AG04449 (cell line): ENCODE measurements at regions not wholly inside any gene's neighbourhood (a gene's known extent, or its start where the extent isn't known, plus 50 kb on each side); places are given as distances from the start of the nearest gene placed in this dataset.

Experiments used
- CTCF ChIA-PET: fragments of 350-600 bp; formaldehyde crosslinking; extraction: SDS; loops from one replicate; lab custom pipeline; 2021; ENCODE audit warnings: antibody characterized with exemption; lab: Yijun Ruan, JAX
- POLR2A ChIA-PET: fragments of 400-600, 350-600 bp; formaldehyde crosslinking; extraction: SDS; loops from one replicate; lab custom pipeline; 2020; ENCODE audit warnings: antibody characterized with exemption, inconsistent platforms; lab: Yijun Ruan, JAX
- DNase-seq: peaks from one replicate; pipeline ENCODE4 v3.0.0-alpha.2; 2010; ENCODE audit warnings: low read depth, low spot score
- H3K4me3 ChIP-seq: 2 replicates; pipeline ENCODE4 v1.5.1; 2011; ENCODE audit warnings: low read depth, mild to moderate bottlenecking, control low read depth, low read length
- TF ChIP-seq, protein P1 (sequence below): IDR thresholded peaks from one replicate; pipeline ENCODE4 v1.5.1; 2011; ENCODE audit warnings: mild to moderate bottlenecking, moderate library complexity, low read length, control low read depth, inconsistent platforms; ENCODE audit not compliant: insufficient read depth; ENCODE audit errors: missing control alignments

DNA sequence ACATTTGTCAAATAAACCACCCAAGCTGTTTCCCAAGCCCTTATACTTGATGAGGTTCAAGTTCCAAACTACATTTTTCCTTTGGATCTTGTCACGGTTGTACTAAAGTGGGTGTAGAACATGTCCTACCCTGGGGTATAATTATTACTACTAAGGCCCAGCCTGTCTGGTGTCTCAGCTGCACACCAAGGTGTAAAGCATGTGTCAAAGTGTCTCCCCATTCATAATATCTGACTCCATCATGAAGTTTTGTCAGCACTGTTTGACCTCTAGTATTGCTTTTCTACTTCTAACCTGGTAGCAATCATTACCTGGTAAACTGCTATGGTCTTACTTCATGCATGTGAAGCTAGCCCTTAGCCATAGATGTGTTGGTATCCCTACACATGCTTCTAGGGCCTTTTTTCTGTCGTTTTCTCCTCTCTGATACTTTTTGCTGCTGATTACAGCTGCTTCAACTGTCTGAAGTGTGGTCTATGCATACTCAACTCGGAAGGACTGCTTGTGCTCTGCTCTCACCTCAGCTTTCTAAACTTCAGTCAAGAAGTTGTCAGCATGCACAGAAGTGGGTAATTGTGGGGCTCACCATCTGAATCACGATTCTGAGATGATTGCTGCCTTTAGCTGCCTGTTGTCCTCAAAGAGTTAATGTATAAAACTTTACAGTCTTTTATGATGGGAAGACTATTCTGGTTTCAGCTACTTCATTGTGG is 445.7 kb upstream of the TRIB2 start:
- no peak for DNase-seq
- no peak overlapping the region for H3K4me3 ChIP-seq
- POLR2A ChIA-PET: no interaction called here
- CTCF ChIA-PET: no interaction called here
- TF ChIP-seq, protein P1, sequence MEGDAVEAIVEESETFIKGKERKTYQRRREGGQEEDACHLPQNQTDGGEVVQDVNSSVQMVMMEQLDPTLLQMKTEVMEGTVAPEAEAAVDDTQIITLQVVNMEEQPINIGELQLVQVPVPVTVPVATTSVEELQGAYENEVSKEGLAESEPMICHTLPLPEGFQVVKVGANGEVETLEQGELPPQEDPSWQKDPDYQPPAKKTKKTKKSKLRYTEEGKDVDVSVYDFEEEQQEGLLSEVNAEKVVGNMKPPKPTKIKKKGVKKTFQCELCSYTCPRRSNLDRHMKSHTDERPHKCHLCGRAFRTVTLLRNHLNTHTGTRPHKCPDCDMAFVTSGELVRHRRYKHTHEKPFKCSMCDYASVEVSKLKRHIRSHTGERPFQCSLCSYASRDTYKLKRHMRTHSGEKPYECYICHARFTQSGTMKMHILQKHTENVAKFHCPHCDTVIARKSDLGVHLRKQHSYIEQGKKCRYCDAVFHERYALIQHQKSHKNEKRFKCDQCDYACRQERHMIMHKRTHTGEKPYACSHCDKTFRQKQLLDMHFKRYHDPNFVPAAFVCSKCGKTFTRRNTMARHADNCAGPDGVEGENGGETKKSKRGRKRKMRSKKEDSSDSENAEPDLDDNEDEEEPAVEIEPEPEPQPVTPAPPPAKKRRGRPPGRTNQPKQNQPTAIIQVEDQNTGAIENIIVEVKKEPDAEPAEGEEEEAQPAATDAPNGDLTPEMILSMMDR: no peak

DNA sequence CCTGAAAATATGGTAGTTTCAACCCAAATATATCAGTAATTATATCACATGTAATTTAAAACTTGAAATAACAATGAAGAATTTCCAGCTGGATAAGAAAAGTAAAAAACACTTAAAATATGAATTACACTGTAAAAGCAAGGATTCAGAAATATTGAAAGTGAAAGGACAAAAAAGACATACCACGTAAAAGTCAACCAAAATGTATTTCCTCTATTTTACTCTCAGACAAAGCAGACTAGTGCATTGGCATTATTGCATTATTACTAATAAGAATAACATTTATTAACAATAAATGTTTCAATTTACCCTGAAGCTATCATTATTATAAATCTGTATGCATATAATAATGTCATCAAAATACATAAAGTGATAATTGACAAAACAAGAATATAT is 445.1 kb upstream of the TRIB2 start:
- DNase-seq: no peak
- TF ChIP-seq, protein P1: no peak
- ChIA-PET POLR2A (no interaction called here), CTCF (no interaction called here)
- H3K4me3 ChIP-seq: no peak overlapping the region

DNA sequence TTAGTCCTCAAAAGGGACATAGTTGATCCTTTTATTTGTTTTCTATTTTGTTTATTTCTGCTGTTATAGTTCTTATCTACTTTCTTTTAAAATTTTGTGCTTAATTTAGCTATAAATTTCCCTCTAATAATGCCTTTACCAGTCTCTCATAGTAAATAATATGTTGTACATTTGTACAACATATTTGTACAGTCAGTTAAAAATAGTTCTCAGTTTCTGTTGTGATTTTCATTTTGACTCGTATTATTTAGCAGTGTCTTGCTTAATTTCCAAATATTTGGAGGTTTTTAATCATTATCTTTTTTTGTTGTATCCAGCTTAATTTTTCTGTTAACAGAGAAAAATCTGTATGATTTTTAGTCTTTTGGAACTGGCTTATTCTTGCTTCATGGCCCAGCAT is 443.6 kb upstream of the TRIB2 start:
- TF ChIP-seq, protein P1: no peak
- H3K4me3 ChIP-seq: no peak overlapping the region
- DNase-seq: no peak
- POLR2A ChIA-PET: no interaction called here
- CTCF ChIA-PET: no interaction called here

DNA sequence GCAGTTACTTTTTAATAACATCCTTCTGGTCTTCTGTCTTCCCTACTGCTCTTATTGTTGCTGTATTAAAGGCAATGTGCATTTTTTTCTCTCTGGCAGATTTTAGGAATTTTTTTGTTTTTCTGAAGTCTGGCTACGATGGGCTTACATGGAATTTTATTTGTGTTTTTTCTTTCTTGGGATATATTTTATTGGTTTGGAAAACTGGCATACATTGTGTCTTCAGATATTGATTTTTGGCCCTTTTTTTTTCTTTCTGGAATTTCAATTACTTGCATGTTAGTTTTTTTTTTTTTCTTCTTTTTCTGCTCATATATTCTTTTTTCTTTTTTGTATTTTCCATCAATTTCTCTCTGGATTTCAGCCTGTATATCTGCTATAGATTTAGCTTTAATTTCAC is 442.1 kb upstream of the TRIB2 start:
- CTCF ChIA-PET: no interaction called here
- TF ChIP-seq, protein P1: no peak

DNA sequence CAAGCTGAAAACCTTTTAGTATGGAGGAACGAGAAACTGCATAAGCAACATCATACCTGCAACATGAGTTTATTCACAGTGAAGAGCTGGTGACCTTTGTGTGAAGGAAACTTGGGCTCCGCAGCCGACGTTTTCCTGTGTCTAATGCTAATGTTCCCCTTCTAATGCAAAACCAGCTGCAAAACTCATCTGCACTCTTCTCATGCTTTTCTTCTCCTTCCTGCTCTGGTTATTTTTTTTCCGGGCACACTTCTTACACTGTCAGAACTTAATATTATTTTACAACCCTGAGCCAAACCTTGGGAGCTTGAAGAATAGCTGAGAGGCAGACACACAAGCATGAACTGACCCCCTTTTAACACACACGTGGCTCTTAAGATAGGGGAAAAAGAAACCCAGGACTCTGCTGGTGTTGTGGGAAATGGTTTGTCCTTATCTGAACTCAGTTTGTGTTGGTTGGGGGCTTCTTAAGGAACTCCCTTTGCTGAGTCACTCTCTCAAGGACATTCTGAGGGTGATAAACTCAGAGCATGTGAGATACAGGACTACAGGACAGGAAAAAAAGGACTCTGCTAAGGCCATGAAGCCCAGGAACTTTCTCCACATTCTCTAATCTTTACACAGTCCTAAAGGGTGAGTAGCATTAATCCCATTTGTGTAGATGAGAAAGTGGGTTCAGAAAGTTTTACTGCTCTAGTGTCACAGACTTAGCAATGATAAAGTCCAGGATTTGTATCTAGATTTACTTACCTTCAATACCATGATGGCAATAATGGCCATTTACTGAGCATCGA is 439.3 kb upstream of the TRIB2 start:
- TF ChIP-seq, protein P1: no peak
- ChIA-PET POLR2A (no interaction called here), CTCF (no interaction called here)
- no peak for DNase-seq
- H3K4me3 ChIP-seq: no peak overlapping the region

More for the DNA sequence above, 442.1 kb upstream of the TRIB2 start:
- H3K4me3 ChIP-seq: no peak overlapping the region
- POLR2A ChIA-PET: no interaction called here
- no peak for DNase-seq

DNA sequence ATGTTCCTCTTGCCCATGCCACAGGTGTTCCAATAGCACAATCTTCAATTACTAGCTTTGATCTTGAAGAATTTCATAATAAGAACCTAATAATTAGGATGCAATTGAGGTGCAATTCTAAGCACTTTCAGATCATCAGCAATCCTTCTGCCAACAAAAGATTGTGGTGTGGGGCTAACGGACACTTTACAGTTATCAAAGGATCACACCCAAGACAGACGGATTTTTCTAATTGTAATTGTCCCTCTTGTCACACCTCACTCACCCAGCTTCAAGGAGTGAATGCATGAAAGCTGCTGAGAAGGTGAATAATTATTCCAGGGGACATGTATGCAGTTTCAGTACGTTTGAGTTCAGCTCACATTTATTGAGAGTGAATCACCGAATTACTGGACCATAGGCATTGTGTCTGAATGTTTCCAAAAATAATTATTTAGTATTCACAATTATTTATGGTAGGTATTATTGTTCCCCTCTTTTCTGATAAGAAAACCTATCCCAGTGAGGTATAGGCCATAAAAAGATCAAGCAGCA is 438.5 kb upstream of the TRIB2 start:
- ChIA-PET CTCF (no interaction called here), POLR2A (no interaction called here)
- TF ChIP-seq, protein P1: no peak
- H3K4me3 ChIP-seq: no peak overlapping the region
- DNase-seq: no peak
